Common myeloid progenitor, CD34-positive (primary cell): ENCODE measurements at regions not wholly inside any gene's neighbourhood (a gene's known extent, or its start where the extent isn't known, plus 50 kb on each side); places are given as distances from the start of the nearest gene placed in this dataset.

ENCODE experiments used
- CTCF ChIA-PET: fragments of 350-600 bp; sonication (Branson Sonifier 250); formaldehyde crosslinking; loops from one replicate; lab custom pipeline; 2021; ENCODE audit warnings: antibody characterized with exemption; lab: Charles Lee
- POLR2A ChIA-PET: fragments of 350-600 bp; sonication (Branson Sonifier 250); formaldehyde crosslinking; loops from one replicate; lab custom pipeline; 2021; ENCODE audit warnings: antibody characterized with exemption; lab: Charles Lee
- DNase-seq, 3 donors: peaks; one replicate each; pipeline versions ENCODE4 v3.0.0 to v3.0.0-alpha.2; 2013
- H3K27ac ChIP-seq, 2 experiments: 1 replicate in 1 of 2; 2 replicates in 1 of 2; pipeline ENCODE4 v1.7.0; 2013; ENCODE audit warnings: inconsistent platforms in 2 of 2, low read length in 2 of 2, mild to moderate bottlenecking in 2 of 2, low read depth in 1 of 2, moderate library complexity in 1 of 2; ENCODE audit not compliant: severe bottlenecking in 2 of 2, insufficient read depth in 1 of 2, poor library complexity in 1 of 2
- H3K27me3 ChIP-seq, 5 experiments: replicated peaks in 2 of 5; 1 replicate in 3 of 5; 2 replicates in 2 of 5; pipeline versions ENCODE4 v1.6.1 to v1.7.0; 2013; ENCODE audit warnings: low read length in 4 of 5, mild to moderate bottlenecking in 2 of 5, moderate library complexity in 2 of 5, inconsistent platforms in 1 of 5; ENCODE audit not compliant: insufficient read depth in 5 of 5, control insufficient read depth in 4 of 5
- H3K36me3 ChIP-seq, 4 experiments: 1 replicate in 2 of 4; 2 replicates in 2 of 4; pipeline versions ENCODE4 v1.6.1 to v1.7.0; 2013; ENCODE audit warnings: low read length in 3 of 4, control low read depth in 1 of 4, mild to moderate bottlenecking in 1 of 4; ENCODE audit not compliant: control insufficient read depth in 4 of 4, insufficient read depth in 4 of 4
- H3K4me1 ChIP-seq, 4 experiments: 1 replicate in 3 of 4; 2 replicates in 1 of 4; pipeline versions ENCODE4 v1.6.1 to v1.7.1; 2013; ENCODE audit warnings: low read length in 3 of 4, mild to moderate bottlenecking in 3 of 4, control low read depth in 1 of 4, inconsistent platforms in 1 of 4, moderate library complexity in 1 of 4; ENCODE audit not compliant: control insufficient read depth in 4 of 4, insufficient read depth in 4 of 4; ENCODE audit errors: control extremely low read depth in 1 of 4
- H3K4me3 ChIP-seq, 7 experiments: 1 replicate in 4 of 7; 2 replicates in 3 of 7; pipeline versions ENCODE4 v1.5.1 to v1.7.0; 2013; ENCODE audit warnings: mild to moderate bottlenecking in 7 of 7, low read length in 6 of 7, moderate library complexity in 6 of 7, inconsistent platforms in 2 of 7, low read depth in 2 of 7, control low read depth in 1 of 7; ENCODE audit not compliant: insufficient read depth in 4 of 7, control insufficient read depth in 1 of 7; ENCODE audit errors: extremely low read depth in 1 of 7
- H3K9me3 ChIP-seq, 5 experiments: 1 replicate in 4 of 5; 2 replicates in 1 of 5; pipeline versions ENCODE4 v1.6.1 to v1.7.1; 2013; ENCODE audit warnings: low read length in 4 of 5, mild to moderate bottlenecking in 2 of 5, inconsistent platforms in 1 of 5, low read depth in 1 of 5, moderate library complexity in 1 of 5; ENCODE audit not compliant: control insufficient read depth in 4 of 5, insufficient read depth in 2 of 5; ENCODE audit errors: control extremely low read depth in 1 of 5
- WGBS: methylation state at CpG from one replicate; pipeline ENCODE4 v1.1.5; 2013; ENCODE audit not compliant: insufficient coverage; 5-methylcytosine and 5-hydroxymethylcytosine counted together

DNA sequence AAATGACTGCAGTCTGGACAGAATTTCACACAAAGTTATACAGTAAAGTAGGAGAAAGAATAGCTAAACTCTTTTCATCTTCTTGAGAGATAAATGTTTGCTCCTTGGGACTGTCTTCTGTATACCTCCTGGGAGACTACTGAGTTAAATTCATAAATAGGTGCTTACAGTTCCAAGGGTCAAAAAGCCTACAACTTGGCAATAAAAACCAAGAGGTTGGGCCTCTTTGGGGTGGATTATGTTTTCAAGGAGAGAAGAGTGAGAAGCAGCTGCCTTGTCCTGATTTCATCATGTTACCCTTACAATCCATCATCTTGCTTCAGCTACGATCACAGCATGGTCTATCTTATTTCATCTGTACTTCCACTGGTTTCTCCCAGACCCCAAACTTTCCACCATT is 213.2 kb upstream of the RPS23 start:
- Histone ChIP-seq H3K36me3 (no peaks in the 10 kb centered on the region), H3K27ac (no peak overlapping the region), H3K27me3 (no peaks in the 10 kb centered on the region), H3K4me3 (no peak overlapping the region), H3K4me1 (peaks cover 0 to 6% (median 3%) of the 10 kb centered on the region in 4 experiments), H3K9me3 (no peaks in the 10 kb centered on the region)
- no peak for DNase-seq
- CTCF ChIA-PET = no interaction called here
- POLR2A ChIA-PET = interaction anchor here (0.6 kb wide), 1 partner anchor 1060 kb away, joined by 3 read pairs; no protein-coding TSS in a partner anchor
- no CpG with 5 or more reads among the region's 1 CpG for WGBS

DNA sequence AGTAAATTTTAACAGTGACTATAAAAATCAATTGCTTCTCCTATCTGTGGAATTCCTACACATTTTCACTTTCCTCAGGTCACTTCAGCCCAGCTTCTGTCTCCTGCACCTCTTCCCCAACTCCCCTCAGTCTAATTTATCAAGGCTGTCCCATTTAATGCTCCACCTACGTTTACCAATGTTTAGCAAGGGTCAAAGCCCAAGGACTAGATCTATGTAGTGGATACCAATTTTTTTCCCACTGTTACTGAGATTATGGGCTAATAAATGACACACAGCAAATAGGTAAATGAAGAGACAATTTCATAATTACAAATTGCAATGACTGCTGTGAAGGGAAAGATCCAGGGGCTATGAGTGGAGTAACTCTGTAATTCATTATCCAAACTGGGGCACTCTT is 211.5 kb upstream of the RPS23 start:
- Histone ChIP-seq H3K36me3 (no peaks in the 10 kb centered on the region), H3K4me1 (peaks cover 0 to 6% (median 3%) of the 10 kb centered on the region in 4 experiments), H3K9me3 (peaks cover 0 to 1% (median 0%) of the 10 kb centered on the region in 5 experiments), H3K4me3 (no peak overlapping the region), H3K27ac (no peak overlapping the region), H3K27me3 (no peaks in the 10 kb centered on the region)
- CTCF ChIA-PET = no interaction called here
- DNase-seq = no peak
- no CpG with 5 or more reads among the region's 1 CpG for WGBS
- POLR2A ChIA-PET = no interaction called here

- ChIA-PET POLR2A (no interaction called here), CTCF (interaction anchor here (1.1 kb wide), 1 partner anchor 9 kb away, joined by 3 read pairs; no protein-coding TSS in a partner anchor)
- Histone ChIP-seq H3K27me3 (no peaks in the 10 kb centered on the region), H3K36me3 (no peaks in the 10 kb centered on the region), H3K4me3 (no peak overlapping the region), H3K9me3 (peaks cover 0 to 1% (median 0%) of the 10 kb centered on the region in 5 experiments), H3K4me1 (peaks cover 0 to 6% (median 3%) of the 10 kb centered on the region in 4 experiments), H3K27ac (no peak overlapping the region)
- no CpG with 5 or more reads among the region's 3 CpGs for WGBS
- DNase-seq = peak in 2 of 3 donors; percentile 34 to 43
Measured at GRCh38 chr5:82487131-82487530, 209.0 kb upstream of the RPS23 start.

- Histone ChIP-seq H3K27ac (no peak overlapping the region), H3K36me3 (no peaks in the 10 kb centered on the region), H3K9me3 (peaks cover 0 to 1% (median 0%) of the 10 kb centered on the region in 5 experiments), H3K27me3 (no peaks in the 10 kb centered on the region), H3K4me3 (no peak overlapping the region), H3K4me1 (no peaks in the 10 kb centered on the region)
- 100% methylated on average over 1 of the region's 4 CpGs for WGBS
- DNase-seq = no peak
- ChIA-PET POLR2A (no interaction called here), CTCF (no interaction called here)
Measured at GRCh38 chr5:82480331-82480730, 202.2 kb upstream of the RPS23 start.

DNA sequence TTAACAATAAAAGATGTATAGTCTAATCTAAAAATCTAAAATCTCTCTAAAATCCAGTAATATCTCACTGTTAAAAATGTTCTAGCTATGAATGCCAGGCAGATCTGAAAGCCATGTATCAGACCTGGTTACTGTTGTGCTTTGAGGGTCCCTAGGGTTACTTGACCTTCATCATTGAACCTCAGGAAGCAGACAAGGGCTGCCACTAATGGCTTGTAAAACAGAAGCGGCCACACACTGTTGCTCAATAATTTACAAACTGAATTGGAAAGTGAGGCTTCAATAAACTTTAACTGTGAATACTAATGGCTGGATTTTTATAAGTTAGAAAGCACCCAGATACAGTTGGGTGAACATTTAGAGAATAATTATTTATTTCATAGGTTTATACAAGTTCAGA is 198.0 kb upstream of the RPS23 start:
- CTCF ChIA-PET = no interaction called here
- H3K9me3 ChIP-seq = no peaks in the 10 kb centered on the region
- H3K4me1 ChIP-seq = no peaks in the 10 kb centered on the region
- no peak overlapping the region for H3K4me3 ChIP-seq
- POLR2A ChIA-PET = no interaction called here
- H3K27me3 ChIP-seq = no peaks in the 10 kb centered on the region
- no peak overlapping the region for H3K27ac ChIP-seq
- H3K36me3 ChIP-seq = no peaks in the 10 kb centered on the region
- no CpG with 5 or more reads among the region's 1 CpG for WGBS
- DNase-seq = no peak

DNA sequence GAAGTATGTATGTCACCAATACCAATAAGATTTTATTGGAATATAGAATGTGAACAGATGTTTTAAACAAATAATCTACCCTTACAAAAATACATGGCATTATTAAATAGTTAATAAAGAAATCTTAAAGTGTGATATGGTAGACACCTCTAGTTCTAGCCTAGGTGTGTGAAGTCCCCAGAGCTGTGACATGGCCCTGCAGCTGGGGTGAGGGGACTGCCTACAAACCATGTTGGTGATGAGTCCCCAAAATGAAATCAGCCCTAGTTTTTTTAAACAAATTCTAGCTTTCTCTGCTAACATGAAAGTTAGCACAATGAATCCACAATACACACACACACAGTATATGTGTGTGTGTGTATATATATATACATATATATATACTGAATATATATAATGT is 195.1 kb upstream of the RPS23 start:
- no peak overlapping the region for H3K4me3 ChIP-seq
- DNase-seq = no peak
- ChIA-PET POLR2A (no interaction called here), CTCF (no interaction called here)
- no peaks in the 10 kb centered on the region for H3K36me3 ChIP-seq
- H3K4me1 ChIP-seq = no peaks in the 10 kb centered on the region
- H3K9me3 ChIP-seq = no peaks in the 10 kb centered on the region
- H3K27ac ChIP-seq = no peak overlapping the region
- H3K27me3 ChIP-seq = no peaks in the 10 kb centered on the region

- 100% methylated on average over 1 of the region's 6 CpGs for WGBS
- no peak for DNase-seq
- Histone ChIP-seq H3K36me3 (no peaks in the 10 kb centered on the region), H3K27me3 (no peaks in the 10 kb centered on the region), H3K4me1 (no peaks in the 10 kb centered on the region), H3K4me3 (no peak overlapping the region), H3K9me3 (no peaks in the 10 kb centered on the region), H3K27ac (no peak overlapping the region)
- ChIA-PET POLR2A (no interaction called here), CTCF (interaction anchor here (0.9 kb wide), 1 partner anchor 47 kb away, joined by 3 read pairs; no protein-coding TSS in a partner anchor)
Measured at GRCh38 chr5:82470185-82470994, 192.2 kb upstream of the RPS23 start.
